ENCODE measurements at regions not wholly inside any gene's neighbourhood (a gene's known extent, or its start where the extent isn't known, plus 50 kb on each side); places are given as distances from the start of the nearest gene placed in this dataset.

DNA sequence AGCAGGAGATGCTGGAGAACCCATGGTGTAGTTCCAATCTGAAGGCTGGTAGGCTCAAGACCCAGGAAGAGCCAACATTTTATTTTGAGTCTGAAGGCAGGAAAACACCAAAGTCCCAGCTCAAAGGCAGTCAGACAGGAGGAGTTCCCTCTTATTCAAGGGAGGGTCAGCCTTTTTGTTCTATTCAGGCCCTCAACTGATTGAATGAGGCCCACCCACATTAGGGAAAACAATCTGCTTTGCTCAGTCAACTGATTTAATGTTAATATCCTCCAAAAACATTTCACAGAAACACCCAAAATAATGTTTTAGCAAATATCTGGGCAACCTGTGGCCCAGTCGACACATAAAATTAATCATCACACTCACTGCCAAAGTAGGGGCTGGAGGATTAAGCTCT is 130.8 kb downstream of the LMNTD1 start:
- H2BK5ac ChIP-seq (ENCODE audit: low read depth, low read length): no peak overlapping the region
- H3K4me1 ChIP-seq (replicated peaks in 1 of 4; ENCODE audit: control insufficient read depth in 3 of 4, insufficient read depth in 4 of 4, low read length in 3 of 4): no peaks in the 10 kb centered on the region
- H3K14ac ChIP-seq (ENCODE audit: insufficient read length): no peak overlapping the region
- FAIRE-seq (no peak), DNase-seq (ENCODE audit: low read depth in 1 of 2, low spot score in 2 of 2) (no peak)
- no peak overlapping the region for H3K4me2 ChIP-seq (ENCODE audit: insufficient read depth in 1 of 2, low read depth in 2 of 2, low read length in 2 of 2)
- ChIA-PET POLR2A (ENCODE audit: partially characterized antibody) (no interaction called here), CTCF (ENCODE audit: partially characterized antibody) (interaction anchor here (1.3 kb wide), 1 partner anchor 11 kb away, joined by 3 read pairs; no protein-coding TSS in a partner anchor)
- H2BK120ac ChIP-seq (replicated peaks; ENCODE audit: low read depth, low read length): no peak overlapping the region
- no peaks in the 10 kb centered on the region for H4K20me1 ChIP-seq (replicated peaks in 1 of 2; ENCODE audit: control insufficient read depth in 1 of 2, insufficient read depth in 2 of 2, low read length in 2 of 2)
- H3K27ac ChIP-seq (ENCODE audit: low read depth, low read length): no peak overlapping the region
- no peak overlapping the region for H3K56ac ChIP-seq (replicated peaks; ENCODE audit: insufficient read length, low read depth, low read length)
- H2AFZ ChIP-seq (ENCODE audit: low read length): no peak overlapping the region
- no peaks in the 10 kb centered on the region for H3K27me3 ChIP-seq (replicated peaks in 1 of 4; ENCODE audit: control insufficient read depth in 3 of 4, extremely low read depth in 1 of 4, insufficient read depth in 3 of 4, low read length in 3 of 4)
- H3K23me2 ChIP-seq (ENCODE audit: low read depth, low read length): no peaks in the 10 kb centered on the region
- H3K79me2 ChIP-seq (ENCODE audit: control insufficient read depth in 1 of 2, insufficient read depth in 2 of 2, low read length in 2 of 2): no peaks in the 10 kb centered on the region
- no peak overlapping the region for H4K8ac ChIP-seq (ENCODE audit: extremely low read depth, insufficient read depth, low read length)
- WGBS, 2 experiments (ENCODE audit: extremely low coverage in 1 of 2, insufficient coverage in 1 of 2, insufficient read length in 1 of 2, insufficient replicate concordance in 2 of 2, low coverage in 1 of 2, low lambda C conversion rate in 2 of 2, missing lambda C conversion rate in 1 of 2): 95% methylated on average over 1 of the region's 1 CpG; no CpG with 5 or more reads in 1 of the 2 experiments
- no peak overlapping the region for H4K5ac ChIP-seq (ENCODE audit: insufficient read length, low read depth, low read length)
- no peak for TF ChIP-seq USF2 (IDR thresholded peaks at IDR 0.05; ENCODE audit: low read length)
- no peak overlapping the region for H2AK5ac ChIP-seq (ENCODE audit: low read depth, low read length)
- no peak overlapping the region for H2BK15ac ChIP-seq (ENCODE audit: low read length)
- no peak overlapping the region for H3K23ac ChIP-seq (ENCODE audit: insufficient read length)
- no peaks in the 10 kb centered on the region for H3K36me3 ChIP-seq (ENCODE audit: control insufficient read depth in 2 of 4, insufficient read depth in 4 of 4, low read length in 3 of 4)
- H3K79me1 ChIP-seq (ENCODE audit: low read depth, low read length): no peaks in the 10 kb centered on the region
- no peak overlapping the region for H3K9ac ChIP-seq (replicated peaks in 1 of 4; ENCODE audit: extremely low read depth in 1 of 4, low read depth in 3 of 4, low read length in 3 of 4)
- H3K4me3 ChIP-seq (ENCODE audit: extremely low read depth in 1 of 4, insufficient read depth in 2 of 4, low read depth in 3 of 4, low read length in 4 of 4): no peak overlapping the region
- no peaks in the 10 kb centered on the region for H3K9me3 ChIP-seq (ENCODE audit: insufficient read depth in 2 of 2, low read depth in 1 of 2, low read length in 1 of 2)
- H2BK20ac ChIP-seq (ENCODE audit: low read length): no peak overlapping the region
- H4K91ac ChIP-seq (replicated peaks; ENCODE audit: insufficient read length, low read length): no peak overlapping the region
- H3K4ac ChIP-seq (replicated peaks; ENCODE audit: insufficient read length, low read depth, low read length): no peak overlapping the region
- no peak overlapping the region for H2BK12ac ChIP-seq (ENCODE audit: low read depth, low read length)
- no peak overlapping the region for H3K18ac ChIP-seq (ENCODE audit: extremely low read depth, low read length)

All from H1 (cell line).